Effector memory CD4-positive, alpha-beta T cell (primary cell): ENCODE measurements at regions not wholly inside any gene's neighbourhood (a gene's known extent, or its start where the extent isn't known, plus 50 kb on each side); places are given as distances from the start of the nearest gene placed in this dataset.
"Not testable (repeated sequence)": the region's sequence is repeated elsewhere in the genome, so short reads cannot be mapped to it uniquely, and the experiment has no call there.

Experiments
- DNase-seq, 3 donors: peaks; one replicate each; pipeline ENCODE4 v3.0.0-alpha.2; 2020
- H3K27ac ChIP-seq: 2 replicates; pipeline ENCODE4 v1.7.0; 2013; ENCODE audit warnings: mild to moderate bottlenecking, low read length, moderate library complexity; ENCODE audit not compliant: insufficient read depth, poor library complexity, severe bottlenecking
- H3K27me3 ChIP-seq: replicated peaks from 2 replicates; pipeline ENCODE4 v1.7.0; 2013; ENCODE audit warnings: mild to moderate bottlenecking, low read length; ENCODE audit not compliant: insufficient read depth, control insufficient read depth, poor library complexity, severe bottlenecking
- H3K36me3 ChIP-seq: 2 replicates; pipeline ENCODE4 v1.7.0; 2013; ENCODE audit warnings: mild to moderate bottlenecking, low read length, moderate library complexity; ENCODE audit not compliant: control insufficient read depth, insufficient read depth
- H3K4me1 ChIP-seq: 2 replicates; pipeline ENCODE4 v1.7.0; 2013; ENCODE audit warnings: low read length, mild to moderate bottlenecking; ENCODE audit not compliant: control insufficient read depth, insufficient read depth, poor library complexity, severe bottlenecking
- H3K4me3 ChIP-seq: 2 replicates; pipeline ENCODE4 v1.7.0; 2013; ENCODE audit warnings: low read length, low read depth, mild to moderate bottlenecking; ENCODE audit not compliant: insufficient read depth, poor library complexity, severe bottlenecking
- H3K9me3 ChIP-seq: 2 replicates; pipeline ENCODE4 v1.7.0; 2013; ENCODE audit warnings: mild to moderate bottlenecking, low read length, moderate library complexity; ENCODE audit not compliant: control insufficient read depth

DNA sequence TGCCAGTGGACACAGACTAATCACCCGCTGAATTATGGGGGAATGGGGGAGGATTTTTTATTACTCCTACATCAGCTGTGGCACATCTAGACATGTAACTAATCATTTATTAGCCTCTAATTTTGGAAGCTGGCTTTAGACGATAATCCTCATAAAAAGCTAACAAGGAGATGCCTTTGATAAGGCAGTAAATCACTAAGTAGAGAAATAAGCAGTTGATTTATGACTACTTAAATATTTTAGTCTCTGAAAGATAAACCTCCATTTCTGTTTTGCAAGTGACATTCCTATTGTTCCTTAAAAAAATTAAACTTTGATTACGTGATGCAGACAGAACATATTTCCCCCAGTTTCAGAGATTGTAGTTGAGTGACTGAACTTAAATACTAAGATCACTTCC is 206.4 kb upstream of the CDKN2B start:
- Histone ChIP-seq H3K27ac (no peak overlapping the region), H3K36me3 (no peaks in the 10 kb centered on the region), H3K4me3 (no peak overlapping the region), H3K27me3 (no peaks in the 10 kb centered on the region), H3K9me3 (no peaks in the 10 kb centered on the region), H3K4me1 (no peaks in the 10 kb centered on the region)
- DNase-seq = no peak

DNA sequence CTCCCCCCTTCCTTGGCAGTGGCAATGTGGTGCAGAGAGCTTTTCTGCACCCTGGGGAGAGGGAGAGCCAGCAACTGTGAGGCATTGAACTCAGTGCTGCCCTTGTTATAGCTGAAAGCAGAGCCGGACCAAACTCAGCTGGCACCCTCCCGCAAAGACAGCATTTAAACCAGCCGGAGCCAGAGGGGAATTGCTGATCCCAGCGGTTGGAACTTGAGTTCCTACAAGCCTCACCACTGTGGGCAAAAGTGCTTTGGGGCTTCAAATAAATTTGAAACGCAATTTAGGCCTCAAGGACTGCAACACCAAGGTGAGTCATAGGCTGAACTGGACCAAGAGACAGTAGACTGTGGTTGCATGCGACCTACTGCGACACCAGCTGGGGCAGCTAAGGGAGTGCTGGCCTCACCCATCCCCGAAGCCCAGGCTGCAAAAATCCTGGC is 207.6 kb upstream of the CDKN2B start:
- Histone ChIP-seq H3K27ac (no peak overlapping the region), H3K4me3 (no peak overlapping the region), H3K9me3 (no peaks in the 10 kb centered on the region), H3K27me3 (no peaks in the 10 kb centered on the region), H3K36me3 (no peaks in the 10 kb centered on the region), H3K4me1 (no peaks in the 10 kb centered on the region)
- DNase-seq = no peak

DNA sequence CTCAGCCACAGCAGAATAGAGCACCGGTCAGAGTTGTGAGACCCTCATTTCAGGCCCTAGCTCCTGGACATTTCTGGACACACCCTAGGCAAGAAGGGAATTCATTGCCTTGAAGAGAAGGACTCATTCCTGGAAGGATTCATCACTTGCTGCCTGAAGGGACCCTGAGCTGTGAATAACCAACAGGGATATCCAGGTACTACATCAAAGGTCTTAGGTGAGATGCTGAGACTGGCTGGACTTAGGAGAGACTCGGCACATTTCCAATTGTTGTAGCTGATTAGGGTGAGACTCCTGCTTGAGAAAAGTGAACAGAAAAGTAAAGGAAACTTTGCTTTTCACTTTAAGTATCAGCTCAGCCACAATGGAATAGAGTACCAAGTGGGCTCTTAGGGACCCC is 208.1 kb upstream of the CDKN2B start:
- no peak for DNase-seq
- no peaks in the 10 kb centered on the region for H3K36me3 ChIP-seq
- H3K27me3 ChIP-seq = no peaks in the 10 kb centered on the region
- no peaks in the 10 kb centered on the region for H3K4me1 ChIP-seq
- no peak overlapping the region for H3K27ac ChIP-seq
- H3K4me3 ChIP-seq = no peak overlapping the region
- H3K9me3 ChIP-seq = no peaks in the 10 kb centered on the region

DNA sequence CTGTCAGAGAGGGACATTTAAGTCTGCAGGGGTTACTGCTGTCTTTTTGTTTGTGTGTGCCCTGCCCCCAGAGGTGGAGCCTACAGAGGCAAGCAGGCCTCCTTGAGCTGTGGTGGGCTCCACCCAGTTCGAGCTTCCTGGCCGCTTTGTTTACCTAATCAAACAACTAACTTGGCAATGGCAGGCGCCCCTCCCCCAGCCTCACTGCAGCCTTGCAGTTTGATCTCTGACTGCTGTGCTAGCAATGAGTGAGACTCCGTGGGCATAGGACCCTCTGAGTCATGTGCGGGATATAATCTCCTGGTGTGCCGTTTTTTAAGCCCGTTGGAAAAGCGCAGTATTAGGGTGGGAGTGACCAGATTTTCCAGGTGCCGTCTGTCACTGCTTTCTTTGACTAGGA is 216.8 kb upstream of the CDKN2B start:
- DNase-seq, H3K4me3 ChIP-seq, H3K36me3 ChIP-seq: not testable (repeated sequence)

DNA sequence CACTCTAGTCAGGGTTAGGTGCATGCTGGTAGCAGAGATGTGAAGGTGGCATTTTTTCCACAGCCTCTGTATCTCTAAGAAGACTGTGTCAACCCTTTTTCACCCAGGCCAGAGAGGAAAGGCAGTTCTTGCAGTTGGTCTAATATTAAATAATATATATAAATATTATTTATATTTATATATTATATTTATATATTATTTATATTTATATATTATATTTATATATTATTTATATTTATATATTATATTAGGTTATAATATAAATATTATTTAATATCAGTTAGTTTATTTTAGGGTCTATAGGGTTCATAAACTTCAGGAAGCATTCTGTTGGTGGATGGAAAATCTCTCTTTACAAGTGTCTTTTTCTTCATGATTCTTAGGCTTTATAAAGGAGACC is 218.6 kb upstream of the DMRTA1 start:
- Histone ChIP-seq H3K27me3 (no peaks in the 10 kb centered on the region), H3K4me3 (no peak overlapping the region), H3K27ac (no peak overlapping the region), H3K4me1 (no peaks in the 10 kb centered on the region), H3K9me3 (no peaks in the 10 kb centered on the region), H3K36me3 (no peaks in the 10 kb centered on the region)
- no peak for DNase-seq

More for the DNA sequence above, 216.8 kb upstream of the CDKN2B start:
- not testable (repeated sequence) for H3K4me1 ChIP-seq, H3K27ac ChIP-seq, H3K9me3 ChIP-seq, H3K27me3 ChIP-seq

DNA sequence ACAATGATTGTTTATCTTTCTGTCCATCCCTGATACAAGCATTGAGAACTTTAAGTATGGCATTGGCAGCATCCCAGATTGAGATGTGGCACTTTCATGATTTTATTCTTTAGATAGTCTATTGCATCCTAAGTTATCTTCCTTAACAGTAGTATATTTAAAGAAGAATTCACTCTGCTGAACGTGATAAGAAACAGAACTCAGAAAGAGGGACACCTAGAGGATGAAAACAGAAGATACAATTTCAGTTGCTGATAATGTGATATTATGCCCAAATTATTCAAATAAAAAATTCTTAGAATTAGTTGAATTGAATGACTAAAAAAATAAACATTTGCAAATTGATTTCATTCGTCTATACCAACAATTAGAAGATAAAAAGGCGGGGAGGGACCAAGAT is 218.1 kb upstream of the DMRTA1 start:
- H3K9me3 ChIP-seq = no peaks in the 10 kb centered on the region
- H3K27ac ChIP-seq = no peak overlapping the region
- no peaks in the 10 kb centered on the region for H3K36me3 ChIP-seq
- H3K27me3 ChIP-seq = no peaks in the 10 kb centered on the region
- H3K4me3 ChIP-seq = no peak overlapping the region
- no peaks in the 10 kb centered on the region for H3K4me1 ChIP-seq
- no peak for DNase-seq

DNA sequence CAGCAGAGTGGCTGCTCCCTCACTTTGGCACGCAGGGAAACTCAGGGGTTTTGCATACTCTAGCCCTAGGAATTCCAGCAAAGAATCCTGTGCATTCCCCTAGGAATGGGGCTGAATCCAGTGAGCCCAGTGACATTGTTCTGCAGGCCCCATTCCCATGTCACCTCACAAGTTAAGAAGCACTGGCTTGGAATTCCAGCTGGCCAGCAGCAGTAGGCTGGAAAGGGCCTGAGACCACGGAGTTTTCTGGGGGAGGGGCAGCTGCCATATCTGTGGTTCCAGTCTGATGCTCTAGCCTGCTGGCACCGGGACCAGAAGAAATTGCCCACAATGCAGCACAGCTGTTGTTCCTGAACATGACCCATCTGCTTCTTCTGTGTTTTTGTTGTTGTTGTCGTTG is 217.6 kb upstream of the DMRTA1 start:
- no peaks in the 10 kb centered on the region for H3K36me3 ChIP-seq
- no peak overlapping the region for H3K4me3 ChIP-seq
- no peaks in the 10 kb centered on the region for H3K4me1 ChIP-seq
- H3K27me3 ChIP-seq = no peaks in the 10 kb centered on the region
- H3K27ac ChIP-seq = no peak overlapping the region
- H3K9me3 ChIP-seq = no peaks in the 10 kb centered on the region
- no peak for DNase-seq

DNA sequence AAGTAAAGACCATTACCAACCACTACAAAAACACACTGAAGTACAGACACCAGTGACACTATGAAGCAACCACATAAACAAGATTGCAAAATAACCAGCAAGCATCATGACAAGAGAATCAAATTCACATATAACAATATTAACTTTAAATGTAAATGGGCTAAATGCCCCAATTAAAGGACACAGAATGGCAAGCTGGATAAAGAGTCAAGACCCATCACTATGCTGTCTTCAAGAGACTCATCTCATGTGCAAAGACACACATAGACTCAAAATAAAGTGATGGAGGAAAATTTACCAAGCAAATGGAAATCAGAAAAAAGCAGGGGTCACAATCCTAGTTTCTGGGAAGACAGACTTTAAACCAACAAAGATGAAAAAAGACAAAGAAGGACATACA is 215.3 kb upstream of the DMRTA1 start:
- DNase-seq, H3K27ac ChIP-seq, H3K27me3 ChIP-seq, H3K36me3 ChIP-seq, H3K4me1 ChIP-seq, H3K4me3 ChIP-seq, H3K9me3 ChIP-seq: not testable (repeated sequence)

DNA sequence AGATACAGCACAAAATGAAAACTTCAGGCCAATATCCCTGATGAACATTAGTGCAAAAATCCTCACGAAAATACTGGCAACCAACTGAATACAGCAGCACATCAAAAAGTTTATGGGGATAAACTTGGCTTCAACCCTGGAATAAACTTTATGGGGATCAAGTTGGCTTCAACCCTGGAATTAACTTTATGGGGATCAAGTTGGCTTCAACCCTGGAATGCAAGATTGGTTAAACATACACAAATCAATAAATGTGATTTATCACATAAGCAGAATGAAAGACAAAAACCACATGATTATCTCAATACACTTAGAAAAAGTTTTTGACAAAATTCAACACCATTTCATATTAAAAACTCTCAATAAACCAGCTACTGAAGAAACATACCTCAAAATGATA is 213.7 kb upstream of the DMRTA1 start:
- Histone ChIP-seq H3K27ac (no peak overlapping the region), H3K27me3 (no peaks in the 10 kb centered on the region), H3K9me3 (no peaks in the 10 kb centered on the region), H3K4me3 (no peak overlapping the region), H3K36me3 (no peaks in the 10 kb centered on the region), H3K4me1 (no peaks in the 10 kb centered on the region)
- no peak for DNase-seq

DNA sequence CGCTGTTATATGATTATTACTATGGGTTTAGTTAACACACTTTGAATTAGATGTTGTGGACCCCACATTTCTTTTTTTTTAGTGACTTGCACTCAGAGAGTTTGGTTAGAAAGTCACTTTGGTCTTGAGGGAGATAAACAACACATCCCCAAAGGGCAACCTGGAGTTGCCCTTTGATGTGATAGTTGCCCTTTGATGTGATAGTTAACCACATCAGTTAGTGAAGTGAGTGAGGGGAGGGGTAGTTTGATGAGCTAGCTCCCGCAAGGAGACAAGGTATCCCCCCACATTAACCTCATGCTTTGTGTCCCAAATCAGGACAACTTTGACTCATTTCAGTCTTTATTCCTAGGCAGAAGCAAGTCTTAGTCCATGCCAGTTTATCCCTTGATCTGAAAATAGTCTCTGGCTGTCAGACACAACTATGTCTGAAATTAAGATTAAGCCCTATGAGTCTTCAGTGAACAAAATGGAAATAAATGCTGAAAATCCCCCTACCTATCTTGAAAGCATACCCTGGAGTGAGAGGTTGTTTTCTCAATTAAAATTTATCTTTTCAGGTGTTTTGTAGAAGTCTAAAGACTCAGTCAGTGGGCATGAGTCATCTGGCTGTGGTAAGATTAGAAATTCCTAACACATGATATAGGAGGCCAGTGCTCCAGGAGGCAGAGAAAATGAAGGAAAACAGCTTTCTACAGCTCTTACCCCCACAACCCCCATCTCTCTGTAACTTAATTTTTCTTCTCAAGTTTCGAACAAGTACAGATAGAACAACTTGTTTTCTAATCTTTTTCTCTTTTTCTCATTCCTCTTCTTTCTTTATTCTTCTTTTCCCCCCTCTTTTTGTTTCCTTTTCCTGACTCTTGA is 208.9 kb upstream of the DMRTA1 start:
- no peak overlapping the region for H3K27ac ChIP-seq
- H3K27me3 ChIP-seq = no peaks in the 10 kb centered on the region
- H3K9me3 ChIP-seq = no peaks in the 10 kb centered on the region
- H3K36me3 ChIP-seq = no peaks in the 10 kb centered on the region
- no peaks in the 10 kb centered on the region for H3K4me1 ChIP-seq
- no peak overlapping the region for H3K4me3 ChIP-seq
- DNase-seq = no peak
